ENCODE measurements at regions not wholly inside any gene's neighbourhood (a gene's known extent, or its start where the extent isn't known, plus 50 kb on each side); places are given as distances from the start of the nearest gene placed in this dataset.

DNA sequence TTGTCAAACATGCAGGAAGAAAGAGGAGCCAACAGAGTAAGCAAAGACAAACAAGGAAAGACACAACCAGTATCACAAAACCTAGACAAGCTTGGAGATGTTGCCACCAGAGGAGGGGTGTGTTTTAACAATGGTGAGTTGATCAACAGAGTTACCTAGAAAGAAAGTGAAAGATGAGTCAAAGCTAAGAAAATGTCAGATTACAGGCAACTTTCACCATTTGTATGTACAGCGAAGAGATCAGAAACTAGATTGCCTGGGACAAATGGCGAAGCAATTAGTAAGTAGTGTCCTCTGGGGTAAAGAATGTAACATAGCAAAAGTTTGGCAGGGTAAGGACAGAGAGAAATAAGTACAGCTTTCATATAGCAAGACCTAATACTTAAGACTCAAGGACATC, 51.6 kb upstream of the POU3F2 start:
- no peak for DNase-seq

DNA sequence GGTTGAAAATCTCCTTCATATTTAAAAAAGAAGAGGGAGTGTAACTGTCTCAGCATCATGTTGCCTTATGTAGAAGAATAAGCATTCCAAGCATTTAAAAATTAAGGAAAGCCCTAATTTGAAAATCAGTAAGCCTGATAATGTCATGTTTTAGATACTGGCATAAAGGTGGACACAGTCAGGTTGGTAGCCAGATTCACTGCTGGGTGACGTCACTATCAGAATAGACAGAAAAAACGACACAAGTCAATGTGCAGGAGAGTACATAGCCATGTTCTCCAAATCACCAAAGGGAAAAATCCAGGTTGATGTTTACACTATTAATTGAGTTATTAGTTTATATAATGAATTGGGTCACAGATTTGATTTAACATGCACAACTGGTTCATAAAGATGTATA, 50.8 kb upstream of the POU3F2 start:
- no peak for DNase-seq
